ENCODE measurements at regions not wholly inside any gene's neighbourhood (a gene's known extent, or its start where the extent isn't known, plus 50 kb on each side); places are given as distances from the start of the nearest gene placed in this dataset.

GRCh38 chr5:174329738-174330137 is 284.2 kb downstream of the NSG2 start:
- DNase-seq (ENCODE audit: low spot score): no peak
- no peak for TF ChIP-seq CTCF (IDR thresholded peaks at IDR 0.05; ENCODE audit: extremely low read depth, insufficient read depth, missing control alignments)
- in situ Hi-C loops (cut with MboI; ENCODE audit: low pct_unique_long_range_greater_than_20kb, low sequenced_read_pairs, unreplicated experiment): no loop called here

GRCh38 chr5:174335682-174336364 is 290.3 kb downstream of the NSG2 start:
- no peak for DNase-seq (ENCODE audit: low spot score)
- TF ChIP-seq CTCF (IDR thresholded peaks at IDR 0.05; ENCODE audit: extremely low read depth, insufficient read depth, missing control alignments): no peak
- in situ Hi-C loops (cut with MboI; ENCODE audit: low pct_unique_long_range_greater_than_20kb, low sequenced_read_pairs, unreplicated experiment): no loop called here

- TF ChIP-seq CTCF (IDR thresholded peaks at IDR 0.05; ENCODE audit: extremely low read depth, insufficient read depth, missing control alignments): no peak
- DNase-seq (ENCODE audit: low spot score): no peak
- in situ Hi-C loops (cut with MboI; ENCODE audit: low pct_unique_long_range_greater_than_20kb, low sequenced_read_pairs, unreplicated experiment): no loop called here
Measured at GRCh38 chr5:174336479-174336878, 291.0 kb downstream of the NSG2 start.

GRCh38 chr5:174337276-174338184 is 292.0 kb downstream of the NSG2 start:
- TF ChIP-seq CTCF (IDR thresholded peaks at IDR 0.05; ENCODE audit: extremely low read depth, insufficient read depth, missing control alignments): no peak
- in situ Hi-C loops (cut with MboI; ENCODE audit: low pct_unique_long_range_greater_than_20kb, low sequenced_read_pairs, unreplicated experiment): no loop called here

GRCh38 chr5:174338185-174339010 is 292.9 kb downstream of the NSG2 start:
- in situ Hi-C loops (cut with MboI; ENCODE audit: low pct_unique_long_range_greater_than_20kb, low sequenced_read_pairs, unreplicated experiment): no loop called here
- DNase-seq (ENCODE audit: low spot score): no peak
- no peak for TF ChIP-seq CTCF (IDR thresholded peaks at IDR 0.05; ENCODE audit: extremely low read depth, insufficient read depth, missing control alignments)

More at GRCh38 chr5:174337276-174338184, 292.0 kb downstream of the NSG2 start:
- DNase-seq (ENCODE audit: low spot score): no peak

GRCh38 chr5:174339130-174339529 is 293.6 kb downstream of the NSG2 start:
- no peak for DNase-seq (ENCODE audit: low spot score)
- in situ Hi-C loops (cut with MboI; ENCODE audit: low pct_unique_long_range_greater_than_20kb, low sequenced_read_pairs, unreplicated experiment): no loop called here
- TF ChIP-seq CTCF (IDR thresholded peaks at IDR 0.05; ENCODE audit: extremely low read depth, insufficient read depth, missing control alignments): no peak
